NB4 (cell line): ENCODE measurements at regions not wholly inside any gene's neighbourhood (a gene's known extent, or its start where the extent isn't known, plus 50 kb on each side); places are given as distances from the start of the nearest gene placed in this dataset.

ENCODE experiments used
- CTCF ChIP-seq: IDR thresholded peaks from one replicate; pipeline ENCODE4 v1.5.1; 2012; ENCODE audit warnings: low read depth, low read length
- MAX ChIP-seq: IDR thresholded peaks from 2 replicates; pipeline ENCODE4 v1.6.1; 2011; ENCODE audit warnings: low read depth, low read length
- MYC ChIP-seq: IDR thresholded peaks from 2 replicates; pipeline ENCODE4 v1.6.1; 2011; ENCODE audit warnings: low read depth, low read length
- POLR2A ChIP-seq: IDR thresholded peaks from 2 replicates; pipeline ENCODE4 v1.6.1; 2011; ENCODE audit warnings: mild to moderate bottlenecking; ENCODE audit not compliant: insufficient read length; ENCODE audit errors: extremely low read depth

GRCh38 chr13:109977212-109977968 is 191.0 kb upstream of the IRS2 start:
- TF ChIP-seq POLR2A: no peak
- no peak for TF ChIP-seq CTCF
- TF ChIP-seq MAX: no peak
- TF ChIP-seq MYC: no peak
